RPMI7951 (cell line): ENCODE measurements at regions not wholly inside any gene's neighbourhood (a gene's known extent, or its start where the extent isn't known, plus 50 kb on each side); places are given as distances from the start of the nearest gene placed in this dataset.
"Not testable (repeated sequence)": the region's sequence is repeated elsewhere in the genome, so short reads cannot be mapped to it uniquely, and the experiment has no call there.

Experiments
- DNase-seq: peaks from one replicate; pipeline ENCODE4 v3.0.0-alpha.2; 2012; ENCODE audit warnings: low read depth

- peak; percentile 32 for DNase-seq
These were observed 76.0 kb downstream of the CHD9NB start for GRCh38 chr16:52976539-52977167.

GRCh38 chr16:52967744-52968143 lies 85.0 kb downstream of the CHD9NB start:
- DNase-seq: no peak

- DNase-seq: no peak
These were observed 88.4 kb downstream of the CHD9NB start for GRCh38 chr16:52964290-52964689.

- DNase-seq: no peak
These were observed 88.8 kb downstream of the CHD9NB start for GRCh38 chr16:52963855-52964242.

GRCh38 chr16:52963212-52963854 lies 89.4 kb downstream of the CHD9NB start:
- DNase-seq: no peak

- no peak for DNase-seq
These were observed 93.7 kb downstream of the CHD9NB start for GRCh38 chr16:52958951-52959350.

GRCh38 chr16:52957199-52957598 lies 95.5 kb downstream of the CHD9NB start:
- DNase-seq: no peak

GRCh38 chr16:52956044-52956443 lies 96.7 kb downstream of the CHD9NB start:
- no peak for DNase-seq

- no peak for DNase-seq
These were observed 99.5 kb downstream of the CHD9NB start for GRCh38 chr16:52953215-52953614.

GRCh38 chr16:52948946-52949345 lies 103.8 kb downstream of the CHD9NB start:
- DNase-seq: no peak

- no peak for DNase-seq
These were observed 120.4 kb downstream of the CHD9NB start for GRCh38 chr16:52932321-52932720.

GRCh38 chr16:52929478-52930400 lies 123.0 kb downstream of the CHD9NB start:
- DNase-seq: no peak

- DNase-seq: no peak
These were observed 123.7 kb downstream of the CHD9NB start for GRCh38 chr16:52928955-52929354.

- no peak for DNase-seq
These were observed 127.6 kb downstream of the CHD9NB start for GRCh38 chr16:52925143-52925542.

GRCh38 chr16:52924162-52924561 lies 128.5 kb downstream of the CHD9NB start:
- no peak for DNase-seq

- no peak for DNase-seq
These were observed 131.6 kb downstream of the CHD9NB start for GRCh38 chr16:52921104-52921503.

GRCh38 chr16:52920331-52920730 lies 132.4 kb downstream of the CHD9NB start:
- no peak for DNase-seq

- DNase-seq: no peak
These were observed 138.3 kb downstream of the CHD9NB start for GRCh38 chr16:52914428-52914827.

- peak; percentile 55 for DNase-seq
These were observed 140.0 kb downstream of the CHD9NB start for GRCh38 chr16:52912565-52913173.

GRCh38 chr16:52908057-52908456 lies 144.6 kb downstream of the CHD9NB start:
- not testable (repeated sequence) for DNase-seq

- DNase-seq: no peak
These were observed 146.4 kb downstream of the CHD9NB start for GRCh38 chr16:52906281-52906680.

GRCh38 chr16:52896478-52897164 lies 156.1 kb downstream of the CHD9NB start:
- DNase-seq: no peak
